NCI-H1436 (cell line): ENCODE measurements at regions not wholly inside any gene's neighbourhood (a gene's known extent, or its start where the extent isn't known, plus 50 kb on each side); places are given as distances from the start of the nearest gene placed in this dataset.

ENCODE experiments used
- DNase-seq: peaks from one replicate; lab custom pipeline; 2025; lab: John Stamatoyannopoulos, UW

- DNase-seq: no peak
These were observed 232.1 kb upstream of the COPS8 start for GRCh38 chr2:236853585-236854051.

- no peak for DNase-seq
These were observed 230.4 kb upstream of the COPS8 start for GRCh38 chr2:236855176-236855865.

GRCh38 chr2:236855866-236856847, 229.5 kb upstream of the COPS8 start:
- no peak for DNase-seq

- no peak for DNase-seq
These were observed 228.8 kb upstream of the COPS8 start for GRCh38 chr2:236856848-236857235.

GRCh38 chr2:236857246-236857645, 228.4 kb upstream of the COPS8 start:
- DNase-seq: no peak

GRCh38 chr2:236857781-236858180, 227.9 kb upstream of the COPS8 start:
- DNase-seq: no peak

- no peak for DNase-seq
These were observed 227.0 kb upstream of the COPS8 start for GRCh38 chr2:236858661-236859060.

GRCh38 chr2:236859908-236860307, 225.8 kb upstream of the COPS8 start:
- no peak for DNase-seq

GRCh38 chr2:236861196-236861875, 224.4 kb upstream of the COPS8 start:
- DNase-seq: no peak

GRCh38 chr2:236861944-236862343, 223.7 kb upstream of the COPS8 start:
- no peak for DNase-seq

- no peak for DNase-seq
These were observed 223.2 kb upstream of the COPS8 start for GRCh38 chr2:236862526-236862925.

GRCh38 chr2:236862961-236863728, 222.5 kb upstream of the COPS8 start:
- DNase-seq: no peak

GRCh38 chr2:236863729-236864126, 222.0 kb upstream of the COPS8 start:
- no peak for DNase-seq

- no peak for DNase-seq
These were observed 220.6 kb upstream of the COPS8 start for GRCh38 chr2:236865052-236865451.

- DNase-seq: no peak
These were observed 218.9 kb upstream of the COPS8 start for GRCh38 chr2:236866542-236867340.

GRCh38 chr2:236867441-236868260, 218.0 kb upstream of the COPS8 start:
- no peak for DNase-seq

GRCh38 chr2:236870370-236870769, 215.3 kb upstream of the COPS8 start:
- no peak for DNase-seq

- DNase-seq: no peak
These were observed 214.1 kb upstream of the COPS8 start for GRCh38 chr2:236871500-236872001.

- no peak for DNase-seq
These were observed 213.7 kb upstream of the COPS8 start for GRCh38 chr2:236872015-236872414.

- DNase-seq: no peak
These were observed 212.7 kb upstream of the COPS8 start for GRCh38 chr2:236872981-236873380.
